GM21381 (cell line): ENCODE measurements at regions not wholly inside any gene's neighbourhood (a gene's known extent, or its start where the extent isn't known, plus 50 kb on each side); places are given as distances from the start of the nearest gene placed in this dataset.

ENCODE experiments used
- ATAC-seq: cut with Tn5 transposase; IDR thresholded peaks from one replicate; pipeline ENCODE4 v1.9.1; 2021; ENCODE audit warnings: mild to moderate bottlenecking, moderate library complexity; ENCODE audit not compliant: unreplicated experiment

- ATAC-seq: no peak
These were observed 665.6 kb upstream of the CXADR start for GRCh38 chr21:16847211-16847610.

GRCh38 chr21:16851054-16851453, 661.8 kb upstream of the CXADR start:
- ATAC-seq: no peak

DNA sequence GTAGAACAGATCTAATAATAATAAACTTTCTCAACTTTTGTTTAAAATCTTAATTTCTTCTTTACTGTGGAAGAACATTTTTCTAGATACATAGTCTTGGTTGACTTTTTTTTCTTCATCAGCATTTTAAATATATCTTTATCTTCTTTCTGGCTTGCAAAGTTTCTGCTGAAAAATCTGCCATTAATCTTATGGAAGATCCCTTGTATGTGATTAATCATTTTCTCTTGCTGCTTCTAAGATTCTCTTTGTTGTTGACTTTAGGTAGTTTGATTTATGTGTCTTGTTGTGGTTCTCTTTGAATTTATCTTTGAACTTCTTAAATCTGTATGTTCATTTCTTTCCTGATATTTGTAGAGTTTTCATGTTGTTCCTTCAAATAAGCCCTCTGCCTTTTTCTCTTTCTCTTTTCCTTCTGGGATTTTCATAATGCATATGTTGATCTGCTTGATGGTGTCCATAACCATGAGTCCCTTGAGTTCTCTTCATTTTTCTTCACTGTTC, 657.6 kb upstream of the CXADR start:
- ATAC-seq: no peak

DNA sequence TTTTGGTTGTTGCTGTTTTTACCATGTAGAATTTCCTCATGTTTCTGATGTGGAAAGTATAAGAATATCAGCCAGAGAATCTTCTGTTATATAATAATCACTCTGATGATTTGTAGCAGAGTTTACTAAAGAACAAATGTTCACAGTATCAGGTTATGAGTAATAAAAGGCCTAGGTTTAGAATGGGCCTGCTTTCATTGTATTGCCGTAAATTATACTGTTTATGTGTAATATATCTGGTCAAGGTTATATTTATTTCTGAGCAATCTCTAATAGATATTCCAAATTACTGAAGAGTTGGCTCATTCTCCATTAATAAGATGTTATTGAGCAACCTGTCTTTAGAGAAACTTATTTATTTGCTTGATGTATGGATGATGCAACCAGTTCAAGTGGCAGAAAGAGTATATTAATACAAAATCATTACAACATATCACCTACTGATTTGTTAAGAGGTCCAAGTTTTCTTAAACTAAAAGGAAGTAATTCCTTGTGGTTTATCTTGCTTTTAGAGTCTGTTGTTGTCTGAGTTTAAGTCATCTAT, 649.4 kb upstream of the CXADR start:
- no peak for ATAC-seq

DNA sequence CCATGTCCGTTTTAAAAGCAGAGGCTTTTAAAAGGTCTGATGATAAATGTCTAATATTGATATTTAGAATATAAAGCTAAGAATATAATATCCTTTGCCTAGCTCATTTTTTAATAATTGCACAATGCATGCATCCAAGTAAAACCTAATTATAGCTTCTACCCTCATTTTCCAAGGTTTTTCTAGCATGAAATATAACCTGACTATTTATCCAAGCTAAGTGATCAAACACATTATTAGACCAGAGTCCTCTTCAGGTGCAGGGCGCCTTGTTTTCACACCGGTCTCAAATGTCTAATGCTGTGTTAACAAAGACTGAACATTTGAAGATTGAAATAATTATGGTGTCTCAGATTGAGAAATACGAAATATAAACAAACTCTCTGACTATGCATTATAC, 648.9 kb upstream of the CXADR start:
- no peak for ATAC-seq

DNA sequence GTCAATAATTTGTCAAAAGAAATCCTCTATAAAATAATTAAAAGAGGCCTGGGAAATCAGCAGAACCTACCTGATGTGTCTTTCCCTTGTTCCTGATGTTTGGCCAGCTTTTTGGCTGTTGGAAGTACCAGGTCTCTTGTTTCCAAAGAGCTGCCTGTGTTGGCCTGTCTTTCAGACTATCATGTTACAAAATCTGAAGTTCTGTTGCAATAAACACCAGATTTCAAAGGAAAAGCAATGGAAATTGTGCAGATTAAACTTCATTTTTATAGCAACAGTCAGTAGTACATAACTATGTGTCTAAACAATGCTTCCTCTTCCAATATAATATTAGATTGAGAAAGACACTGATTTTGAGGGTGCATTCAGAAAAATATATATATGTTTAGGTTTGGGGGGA, 647.2 kb upstream of the CXADR start:
- no peak for ATAC-seq

- ATAC-seq: no peak
These were observed 646.0 kb upstream of the CXADR start for GRCh38 chr21:16866851-16867250.

DNA sequence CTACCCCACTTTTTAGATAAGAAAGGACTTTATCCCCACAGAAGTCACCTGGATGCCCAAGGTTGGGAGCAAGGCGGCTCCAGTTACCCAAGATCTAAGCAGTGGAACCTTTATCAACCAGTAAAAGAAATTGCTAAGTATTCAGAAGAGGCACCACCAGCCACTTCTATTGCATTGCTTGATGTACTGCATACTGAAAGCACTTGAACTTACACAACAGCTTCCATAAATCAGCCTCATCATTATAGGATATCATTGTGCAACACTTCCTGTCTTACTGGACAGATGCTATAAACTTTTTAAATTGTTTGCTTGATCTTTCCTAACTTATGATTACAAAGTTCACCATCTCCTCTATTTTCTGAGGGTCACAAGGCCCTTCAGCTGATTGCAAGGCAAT, 642.7 kb upstream of the CXADR start:
- ATAC-seq: no peak

- no peak for ATAC-seq
These were observed 640.2 kb upstream of the CXADR start for GRCh38 chr21:16872616-16873015.

- ATAC-seq: no peak
These were observed 639.7 kb upstream of the CXADR start for GRCh38 chr21:16873176-16873575.

DNA sequence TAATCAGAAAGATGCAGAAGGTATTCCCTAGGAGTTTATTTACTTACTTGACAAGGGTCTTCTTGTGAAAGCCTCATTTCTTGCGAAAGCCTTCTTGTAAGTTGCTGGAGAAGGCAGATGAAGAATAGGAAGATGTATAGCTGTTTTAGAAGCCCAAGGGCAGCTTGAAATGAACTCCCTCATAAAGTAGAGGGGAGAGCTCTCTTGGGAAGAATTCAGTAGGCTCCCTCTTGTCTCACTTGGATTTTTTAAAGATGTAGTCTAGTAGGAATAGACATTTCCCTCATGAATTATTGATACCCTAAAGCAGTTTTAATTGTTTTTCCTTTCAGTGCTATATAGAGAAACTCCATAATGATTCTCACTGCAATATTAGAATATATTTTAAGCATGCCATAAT, 639.2 kb upstream of the CXADR start:
- no peak for ATAC-seq

- no peak for ATAC-seq
These were observed 633.4 kb upstream of the CXADR start for GRCh38 chr21:16879479-16879878.

GRCh38 chr21:16891821-16892220, 621.0 kb upstream of the CXADR start:
- ATAC-seq: no peak

- no peak for ATAC-seq
These were observed 612.2 kb upstream of the CXADR start for GRCh38 chr21:16900685-16901084.

DNA sequence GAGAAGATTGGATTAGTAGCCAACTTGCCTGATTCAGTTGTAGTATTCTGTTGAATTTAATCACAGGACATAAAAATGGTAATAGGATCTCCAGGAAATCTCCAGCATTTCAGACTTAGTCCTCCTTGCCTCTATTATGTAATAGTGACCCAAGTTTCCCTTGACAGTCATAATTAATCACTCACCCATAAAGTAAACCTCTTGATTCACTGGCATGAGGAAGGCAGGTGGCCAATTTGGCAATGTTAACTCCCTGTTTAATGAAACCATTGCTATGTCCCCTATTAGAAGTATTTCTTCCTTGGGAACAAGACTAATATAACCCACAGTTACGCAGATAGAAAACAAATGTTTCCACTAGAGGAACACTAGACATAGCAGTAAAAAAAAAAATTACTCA, 604.8 kb upstream of the CXADR start:
- no peak for ATAC-seq

- no peak for ATAC-seq
These were observed 602.2 kb upstream of the CXADR start for GRCh38 chr21:16910435-16911165.

DNA sequence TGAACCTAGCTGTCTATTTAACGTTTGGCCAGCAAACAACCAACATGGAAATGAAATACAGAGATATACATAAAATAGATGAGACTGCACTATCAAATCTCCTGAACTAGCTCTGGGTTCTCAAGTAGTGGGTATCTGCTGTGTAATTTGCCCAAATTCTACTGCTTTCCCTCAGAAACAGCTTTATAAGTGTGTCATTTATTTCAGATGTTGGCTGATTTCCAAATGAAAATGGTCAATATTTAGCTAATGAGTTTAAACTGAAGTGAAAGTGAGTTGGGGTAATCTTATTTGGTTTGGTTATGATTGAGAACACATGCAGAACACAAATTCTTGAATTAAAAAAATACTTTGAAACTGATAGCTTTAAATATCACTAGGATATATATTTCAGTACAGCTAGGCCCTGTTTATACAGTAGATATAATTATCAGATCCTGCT, 601.7 kb upstream of the CXADR start:
- no peak for ATAC-seq

DNA sequence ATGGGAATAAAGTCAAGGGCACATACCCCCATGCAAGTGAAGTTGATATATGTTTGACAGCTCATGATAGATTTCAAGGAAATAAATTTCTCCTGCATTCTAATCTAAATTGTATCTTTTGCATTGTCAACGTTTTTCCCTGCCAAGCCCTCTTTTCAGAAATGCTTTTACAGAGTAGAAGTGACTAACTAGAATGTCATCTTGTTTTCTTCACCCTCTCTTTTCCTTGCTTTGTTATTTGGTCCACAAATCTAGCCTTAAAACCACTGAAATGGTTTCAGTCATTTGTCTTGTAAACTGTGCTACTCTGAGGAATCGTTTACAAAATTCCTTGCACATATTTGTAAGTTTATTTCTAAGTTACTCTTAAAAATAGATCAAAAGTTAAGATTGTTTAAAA, 600.8 kb upstream of the CXADR start:
- no peak for ATAC-seq

DNA sequence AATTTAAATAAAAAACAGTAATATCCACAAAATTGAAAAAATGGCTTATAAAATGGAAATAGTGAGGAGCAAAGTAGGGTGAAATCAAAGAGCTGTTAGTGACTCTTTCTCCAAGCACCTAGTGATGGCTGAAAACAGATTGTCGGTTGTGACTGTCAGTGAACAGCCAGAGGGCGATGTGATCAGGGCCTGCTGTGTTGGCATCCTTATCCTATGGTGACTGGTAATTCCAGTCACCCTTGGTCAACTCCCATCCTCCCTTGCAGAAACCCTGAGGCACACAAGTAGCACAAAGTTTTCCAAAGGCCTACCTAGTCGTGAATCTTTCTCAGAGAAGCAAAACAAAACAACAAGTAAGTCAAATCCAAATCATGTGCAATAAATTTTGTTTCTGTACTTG, 599.8 kb upstream of the CXADR start:
- no peak for ATAC-seq

DNA sequence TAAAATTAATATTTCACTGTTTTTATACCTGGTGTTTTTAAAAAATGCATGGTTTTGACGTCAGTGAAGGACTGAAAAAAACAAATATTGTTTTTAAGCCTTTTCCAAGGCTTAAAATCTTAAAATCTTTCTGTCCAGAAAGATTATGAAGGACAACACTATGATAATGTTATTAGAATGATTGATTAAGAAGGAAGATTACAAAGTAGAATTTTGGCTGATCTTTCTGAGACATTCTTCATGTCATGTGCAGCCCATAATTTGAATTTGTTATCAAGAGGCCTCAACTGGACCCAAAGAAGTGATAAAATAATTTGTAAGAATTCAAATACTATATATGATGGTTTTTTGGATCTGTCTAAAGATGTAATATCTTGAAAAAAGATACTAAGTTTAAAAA, 584.4 kb upstream of the CXADR start:
- ATAC-seq: no peak

- ATAC-seq: no peak
These were observed 580.5 kb upstream of the CXADR start for GRCh38 chr21:16932314-16932713.

DNA sequence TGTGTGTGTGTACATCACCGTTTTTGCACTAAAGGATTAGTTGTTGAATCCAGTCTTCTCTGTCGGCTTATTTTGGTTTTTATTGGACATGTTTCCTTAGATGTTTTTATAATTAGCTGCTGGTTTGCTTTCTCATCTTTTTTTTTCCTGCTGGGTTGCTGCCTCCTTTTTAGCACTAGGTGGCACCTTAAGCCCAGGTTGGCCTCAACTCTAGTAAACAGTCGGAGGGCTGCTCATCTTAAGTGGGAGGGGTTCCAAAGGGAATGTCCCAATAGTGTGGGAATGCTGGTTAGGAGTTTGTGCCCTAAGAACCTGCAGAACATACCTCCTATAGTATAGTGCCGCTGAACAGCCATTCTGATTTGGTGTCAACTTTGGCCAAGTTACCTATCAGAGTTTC, 570.1 kb upstream of the CXADR start:
- no peak for ATAC-seq

- ATAC-seq: no peak
These were observed 569.6 kb upstream of the CXADR start for GRCh38 chr21:16943231-16943630.
